Esophagus squamous epithelium (tissue), 5 donors: ENCODE measurements at regions not wholly inside any gene's neighbourhood (a gene's known extent, or its start where the extent isn't known, plus 50 kb on each side); places are given as distances from the start of the nearest gene placed in this dataset.

Source experiments
- DNase-seq: peaks from one replicate; lab custom pipeline; 2025; lab: John Stamatoyannopoulos, UW
- H3K27ac ChIP-seq, 4 donors: fragments of 200-600 bp; sonication (generic); one replicate each; pipeline ENCODE4 v1.5.1; 2016 to 2019; ENCODE audit warnings: mild to moderate bottlenecking in 1 of 4
- H3K27me3 ChIP-seq, 4 donors: fragments of 200-600 bp; sonication (generic); 1 replicate in 3 of 4; 2 replicates in 1 of 4; pipeline versions ENCODE4 v1.5.1 to v1.6.0; 2017 to 2021; ENCODE audit warnings: antibody characterized with exemption in 1 of 4
- H3K36me3 ChIP-seq, 3 donors: fragments of 200-600 bp; sonication (generic); one replicate each; pipeline ENCODE4 v1.5.1; 2016 to 2019
- H3K4me1 ChIP-seq, 3 donors: fragments of 200-600 bp; sonication (generic); one replicate each; pipeline ENCODE4 v1.5.1; 2017 to 2019
- H3K4me3 ChIP-seq, 4 donors: fragments of 200-600 bp; sonication (generic); 1 replicate in 3 of 4; 2 replicates in 1 of 4; pipeline ENCODE4 v1.5.1; 2016 to 2019; ENCODE audit warnings: mild to moderate bottlenecking in 2 of 4, moderate library complexity in 1 of 4
- H3K9me3 ChIP-seq, 3 donors: fragments of 200-600 bp; sonication (generic); one replicate each; pipeline ENCODE4 v1.5.1; 2016 to 2019
- POLR2A ChIP-seq, 4 donors: fragments of 450-650 bp; IDR thresholded peaks; one replicate each; pipeline ENCODE4 v1.6.1; 2017; ENCODE audit warnings: antibody characterized with exemption in 4 of 4, mild to moderate bottlenecking in 4 of 4, moderate library complexity in 3 of 4
- WGBS, 2 donors: methylation state at CpG; one replicate each; pipeline ENCODE4 v1.1.5; 2018; 5-methylcytosine and 5-hydroxymethylcytosine counted together
- intact Hi-C: fragments of 100-400 bp; cut with DNase I; formaldehyde crosslinking; loops from one replicate; pipeline ENCODE4 v1.15.0; 2022
- TF ChIP-seq, protein P1 (sequence below), 6 experiments: fragments of 450-650 bp in 4 of 6; fragments of 200-600 bp in 2 of 6; sonication (generic) in 2 of 6; IDR thresholded peaks; one replicate each; pipeline ENCODE4 v1.5.1; 2016 to 2019; ENCODE audit warnings: antibody characterized with exemption in 6 of 6, mild to moderate bottlenecking in 4 of 6, moderate library complexity in 4 of 6
- donor health status: DM: yes; HTN: yes; CAD: no.

DNA sequence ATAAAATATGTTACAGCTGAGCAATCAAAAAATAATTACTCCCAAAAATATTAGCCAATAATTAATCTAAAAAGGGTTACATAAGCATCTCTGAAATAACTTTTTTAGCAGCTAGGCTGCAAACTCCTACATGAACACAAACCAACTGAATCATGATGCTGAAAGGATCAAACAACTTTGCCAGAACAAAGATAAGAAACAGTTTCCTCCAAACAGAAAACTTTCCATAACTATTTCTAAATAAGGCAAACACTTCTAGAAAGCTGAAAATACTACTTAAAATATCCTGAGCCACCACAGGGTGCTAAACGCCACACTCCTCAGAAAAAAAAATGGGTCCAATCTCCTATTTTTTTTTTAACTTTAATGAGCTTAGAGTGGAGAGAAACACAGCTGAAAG lies 68.6 kb upstream of the ARHGAP32 start:
- 52 to 81% methylated on average over 1 of the region's 1 CpG for WGBS, 2 donors
- no peaks in the 10 kb centered on the region for H3K36me3 ChIP-seq
- TF ChIP-seq, protein P1, sequence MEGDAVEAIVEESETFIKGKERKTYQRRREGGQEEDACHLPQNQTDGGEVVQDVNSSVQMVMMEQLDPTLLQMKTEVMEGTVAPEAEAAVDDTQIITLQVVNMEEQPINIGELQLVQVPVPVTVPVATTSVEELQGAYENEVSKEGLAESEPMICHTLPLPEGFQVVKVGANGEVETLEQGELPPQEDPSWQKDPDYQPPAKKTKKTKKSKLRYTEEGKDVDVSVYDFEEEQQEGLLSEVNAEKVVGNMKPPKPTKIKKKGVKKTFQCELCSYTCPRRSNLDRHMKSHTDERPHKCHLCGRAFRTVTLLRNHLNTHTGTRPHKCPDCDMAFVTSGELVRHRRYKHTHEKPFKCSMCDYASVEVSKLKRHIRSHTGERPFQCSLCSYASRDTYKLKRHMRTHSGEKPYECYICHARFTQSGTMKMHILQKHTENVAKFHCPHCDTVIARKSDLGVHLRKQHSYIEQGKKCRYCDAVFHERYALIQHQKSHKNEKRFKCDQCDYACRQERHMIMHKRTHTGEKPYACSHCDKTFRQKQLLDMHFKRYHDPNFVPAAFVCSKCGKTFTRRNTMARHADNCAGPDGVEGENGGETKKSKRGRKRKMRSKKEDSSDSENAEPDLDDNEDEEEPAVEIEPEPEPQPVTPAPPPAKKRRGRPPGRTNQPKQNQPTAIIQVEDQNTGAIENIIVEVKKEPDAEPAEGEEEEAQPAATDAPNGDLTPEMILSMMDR (IDR thresholded peaks at IDR 0.05): no peak
- no peak for TF ChIP-seq POLR2A (IDR thresholded peaks at IDR 0.05)
- no peaks in the 10 kb centered on the region for H3K27me3 ChIP-seq
- no peak for DNase-seq
- no peak overlapping the region for H3K4me3 ChIP-seq
- H3K4me1 ChIP-seq: no peaks in the 10 kb centered on the region
- H3K27ac ChIP-seq: no peak overlapping the region
- no peaks in the 10 kb centered on the region for H3K9me3 ChIP-seq
- intact Hi-C loops: no loop called here

DNA sequence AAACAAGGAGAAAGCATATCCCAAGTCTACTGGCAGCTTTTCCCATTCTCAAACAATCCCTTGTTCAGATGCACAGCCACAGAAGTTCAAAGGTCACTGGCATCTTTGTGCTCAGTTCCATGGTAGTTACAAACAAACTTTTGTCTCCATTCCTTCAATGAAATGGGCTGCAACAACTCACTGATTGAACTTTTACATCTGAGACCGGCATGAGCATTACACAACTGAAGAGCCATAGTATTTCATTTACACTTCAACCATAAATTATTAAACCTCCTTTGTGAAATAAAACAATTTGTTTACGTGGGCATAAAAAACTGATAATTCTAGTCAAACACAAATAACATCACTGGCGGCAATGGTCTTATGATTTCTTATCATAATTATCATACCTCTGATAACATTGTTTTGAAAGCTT lies 67.8 kb upstream of the ARHGAP32 start:
- Histone ChIP-seq H3K36me3 (no peaks in the 10 kb centered on the region), H3K9me3 (no peaks in the 10 kb centered on the region), H3K27me3 (no peaks in the 10 kb centered on the region), H3K4me1 (no peaks in the 10 kb centered on the region), H3K27ac (no peak overlapping the region), H3K4me3 (no peak overlapping the region)
- intact Hi-C loops: no loop called here
- TF ChIP-seq, protein P1 (IDR thresholded peaks at IDR 0.05): no peak
- TF ChIP-seq POLR2A (IDR thresholded peaks at IDR 0.05): no peak
- no peak for DNase-seq
- WGBS, 2 donors: 87 to 95% methylated on average over 3 of the region's 3 CpGs

DNA sequence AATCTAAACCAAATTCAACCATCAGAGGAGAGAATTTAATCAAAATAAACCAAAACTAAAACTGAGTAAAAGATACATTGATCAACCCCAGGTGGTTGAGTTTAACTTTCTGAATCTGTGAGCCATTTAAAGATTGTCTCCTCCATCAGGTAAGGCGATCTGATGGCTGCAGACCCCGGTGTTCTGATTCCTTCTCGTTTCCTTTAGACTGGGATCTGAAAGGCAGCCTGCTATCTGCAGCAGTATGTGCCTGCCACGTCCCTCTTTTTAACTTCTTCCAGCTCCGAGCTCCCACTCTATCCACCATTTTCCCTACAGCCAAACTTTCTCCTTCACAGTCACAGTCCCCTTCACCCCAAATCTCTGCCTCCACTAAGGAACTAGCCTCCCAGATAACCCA lies 66.1 kb upstream of the ARHGAP32 start:
- Histone ChIP-seq H3K27ac (no peak overlapping the region), H3K4me3 (no peak overlapping the region), H3K9me3 (no peaks in the 10 kb centered on the region), H3K4me1 (no peaks in the 10 kb centered on the region), H3K27me3 (no peaks in the 10 kb centered on the region), H3K36me3 (no peaks in the 10 kb centered on the region)
- DNase-seq: no peak
- WGBS, 2 donors: 75 to 80% methylated on average over 5 of the region's 5 CpGs
- TF ChIP-seq, protein P1 (IDR thresholded peaks at IDR 0.05): no peak
- TF ChIP-seq POLR2A (IDR thresholded peaks at IDR 0.05): no peak
- intact Hi-C loops: no loop called here

DNA sequence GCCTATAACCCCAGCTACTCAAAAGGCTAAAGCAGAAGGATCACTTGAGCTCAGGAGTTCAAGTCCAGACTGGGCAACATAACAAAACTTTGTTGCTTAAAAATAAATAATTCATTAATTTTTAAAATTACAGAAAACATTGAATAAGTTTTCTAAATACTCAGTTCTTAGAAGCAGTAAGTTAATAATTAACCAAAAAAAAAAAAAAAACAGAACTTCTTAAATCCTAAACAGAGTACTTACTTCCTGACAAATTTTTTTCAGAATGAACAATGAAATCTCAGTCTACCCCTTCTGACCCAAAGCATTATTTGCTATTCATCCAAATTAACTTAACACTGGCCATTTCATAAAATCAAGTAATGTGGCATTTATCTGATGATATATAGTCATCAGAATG lies 65.4 kb upstream of the ARHGAP32 start:
- Histone ChIP-seq H3K4me1 (no peaks in the 10 kb centered on the region), H3K27me3 (no peaks in the 10 kb centered on the region), H3K27ac (no peak overlapping the region), H3K36me3 (no peaks in the 10 kb centered on the region), H3K4me3 (no peak overlapping the region), H3K9me3 (no peaks in the 10 kb centered on the region)
- DNase-seq: no peak
- intact Hi-C loops: no loop called here
- TF ChIP-seq POLR2A (IDR thresholded peaks at IDR 0.05): no peak
- TF ChIP-seq, protein P1 (IDR thresholded peaks at IDR 0.05): no peak

DNA sequence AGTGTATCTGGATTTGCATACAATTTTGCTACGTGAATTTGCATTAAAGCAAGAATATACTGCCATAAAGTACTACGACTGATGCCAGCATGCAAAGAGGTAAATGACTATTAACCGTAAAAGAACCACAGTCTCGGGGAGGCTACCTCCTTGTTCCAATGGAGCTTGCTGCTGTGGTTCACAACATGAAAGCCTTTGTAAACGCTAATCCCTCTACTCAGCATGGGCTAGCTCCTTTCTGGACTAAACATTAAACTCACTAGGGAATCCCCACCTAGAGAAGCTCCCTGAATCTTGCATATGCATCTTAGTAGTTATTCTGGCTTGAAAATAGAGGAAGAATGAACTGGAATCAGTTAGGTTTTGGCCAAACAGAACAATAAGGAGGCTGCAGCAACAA lies 60.5 kb upstream of the ARHGAP32 start:
- Histone ChIP-seq H3K36me3 (no peaks in the 10 kb centered on the region), H3K27me3 (no peaks in the 10 kb centered on the region), H3K27ac (no peak overlapping the region), H3K4me1 (peaks cover 0 to 21% (median 0%) of the 10 kb centered on the region in 3 donors), H3K4me3 (no peak overlapping the region), H3K9me3 (no peaks in the 10 kb centered on the region)
- 81 to 91% methylated on average over 5 of the region's 5 CpGs for WGBS, 2 donors
- TF ChIP-seq POLR2A (IDR thresholded peaks at IDR 0.05): no peak
- TF ChIP-seq, protein P1 (IDR thresholded peaks at IDR 0.05): no peak
- DNase-seq: no peak
- intact Hi-C loops: no loop called here
